ENCODE measurements at regions not wholly inside any gene's neighbourhood (a gene's known extent, or its start where the extent isn't known, plus 50 kb on each side); places are given as distances from the start of the nearest gene placed in this dataset.
"Not testable (repeated sequence)": the region's sequence is repeated elsewhere in the genome, so short reads cannot be mapped to it uniquely, and the experiment has no call there.

GRCh38 chr5:56729488-56729887 is 85.9 kb upstream of the MAP3K1 start:
- no peak overlapping the region for H3K4me3 ChIP-seq
- 79 to 88% (median 82%) methylated on average over 1 of the region's 1 CpG for WGBS, 5 donors
- DNase-seq, result peak in 1 of 2 donors; percentile 15
- H3K27ac ChIP-seq, result no peak overlapping the region
- no peaks in the 10 kb centered on the region for H3K36me3 ChIP-seq
- no peaks in the 10 kb centered on the region for H3K27me3 ChIP-seq
- TF ChIP-seq CTCF (IDR thresholded peaks at IDR 0.05) (no peak), POLR2A (IDR thresholded peaks at IDR 0.05) (no peak), EP300 (IDR thresholded peaks at IDR 0.05) (no peak), POLR2AphosphoS5 (IDR thresholded peaks at IDR 0.05) (no peak)
- peaks cover 0 to 13% (median 4%) of the 10 kb centered on the region in 4 donors for H3K4me1 ChIP-seq
- no peaks in the 10 kb centered on the region for H3K9me3 ChIP-seq
- intact Hi-C loops (cut with DNase I; ENCODE audit: low total_unique reads), result no loop called here

DNA sequence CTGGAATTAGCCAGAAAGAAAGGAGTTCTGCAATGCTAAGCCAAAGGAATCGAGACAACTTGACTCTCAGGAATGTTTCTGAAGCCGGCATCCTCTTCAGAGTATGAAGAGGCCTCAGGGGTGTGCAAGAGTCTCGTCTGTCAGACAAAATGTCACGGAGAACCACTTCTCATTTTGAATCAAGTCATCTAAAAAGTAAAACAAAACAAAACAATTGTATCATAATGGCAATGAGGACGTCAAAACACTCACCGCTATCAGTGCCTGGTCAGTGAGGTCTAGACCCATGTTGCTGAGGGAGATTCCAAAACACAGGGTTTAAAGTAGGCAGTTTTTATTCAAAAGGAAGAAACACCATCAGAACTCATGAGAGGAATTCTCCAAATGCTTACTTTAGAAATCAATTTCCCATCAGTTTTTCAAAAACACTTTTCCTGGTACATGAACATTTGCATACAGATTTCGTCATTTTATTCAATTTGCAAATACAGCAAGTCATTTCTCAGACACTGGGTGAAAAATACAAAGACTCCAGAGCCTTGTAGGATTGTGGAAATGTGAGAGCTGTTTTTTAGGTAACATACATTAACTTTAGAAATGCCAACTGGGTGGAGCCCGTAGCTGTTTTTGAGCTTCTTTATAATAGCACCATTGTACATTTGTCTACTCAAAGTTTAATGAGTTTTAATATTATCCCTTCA is 89.5 kb upstream of the MAP3K1 start:
- Histone ChIP-seq H3K4me1 (no peaks in the 10 kb centered on the region), H3K4me3 (no peak overlapping the region), H3K36me3 (no peaks in the 10 kb centered on the region), H3K27me3 (no peaks in the 10 kb centered on the region), H3K9me3 (no peaks in the 10 kb centered on the region), H3K27ac (no peak overlapping the region)
- intact Hi-C loops (cut with DNase I; ENCODE audit: low total_unique reads), result no loop called here
- DNase-seq, result no peak
- 68 to 75% (median 71%) methylated on average over 8 of the region's 8 CpGs for WGBS, 5 donors
- TF ChIP-seq POLR2A (IDR thresholded peaks at IDR 0.05) (no peak), EP300 (IDR thresholded peaks at IDR 0.05) (no peak), POLR2AphosphoS5 (IDR thresholded peaks at IDR 0.05) (no peak), CTCF (IDR thresholded peaks at IDR 0.05) (no peak)

- 91 to 100% (median 99%) methylated on average over 4 of the region's 4 CpGs for whole genome bisulfite sequencing, 5 donors
- H3K4me3 ChIP-seq; DNase-seq; H3K27me3 ChIP-seq; H3K4me1 ChIP-seq; H3K27ac ChIP-seq; H3K9me3 ChIP-seq; H3K36me3 ChIP-seq; intact Hi-C loops (cut with DNase I; ENCODE audit: low total_unique reads): not testable (repeated sequence)
Observed at GRCh38 chr5:56724857-56725256, 90.5 kb upstream of the MAP3K1 start.

- 78 to 96% (median 88%) methylated on average over 3 of the region's 3 CpGs for WGBS, 5 donors
- H3K9me3 ChIP-seq, result no peaks in the 10 kb centered on the region
- H3K4me3 ChIP-seq, result no peak overlapping the region
- H3K36me3 ChIP-seq, result no peaks in the 10 kb centered on the region
- intact Hi-C loops (cut with DNase I; ENCODE audit: low total_unique reads), result no loop called here
- DNase-seq, result no peak
- H3K4me1 ChIP-seq, result peaks cover 0 to 3% (median 2%) of the 10 kb centered on the region in 4 donors
- TF ChIP-seq POLR2A (IDR thresholded peaks at IDR 0.05) (no peak), CTCF (IDR thresholded peaks at IDR 0.05) (no peak), POLR2AphosphoS5 (IDR thresholded peaks at IDR 0.05) (no peak), EP300 (IDR thresholded peaks at IDR 0.05) (no peak)
- no peaks in the 10 kb centered on the region for H3K27me3 ChIP-seq
- no peak overlapping the region for H3K27ac ChIP-seq
Observed at GRCh38 chr5:56722317-56722716, 93.0 kb upstream of the MAP3K1 start.

GRCh38 chr5:56717253-56717987 is 97.9 kb upstream of the MAP3K1 start:
- H3K27me3 ChIP-seq, result no peaks in the 10 kb centered on the region
- WGBS, 5 donors, result 28 to 53% (median 51%) methylated on average over 11 of the region's 11 CpGs
- intact Hi-C loops (cut with DNase I; ENCODE audit: low total_unique reads), result no loop called here
- TF ChIP-seq POLR2A (IDR thresholded peaks at IDR 0.05) (no peak), CTCF (IDR thresholded peaks at IDR 0.05) (no peak), EP300 (IDR thresholded peaks at IDR 0.05) (no peak), POLR2AphosphoS5 (IDR thresholded peaks at IDR 0.05) (no peak)
- peak overlapping the region in 4 of 5 donors; percentile 10 to 28 (median 20) for H3K27ac ChIP-seq
- peak overlapping the region in 1 of 4 donors; percentile 23 for H3K4me3 ChIP-seq
- peaks cover 7 to 18% (median 13%) of the 10 kb centered on the region in 4 donors for H3K4me1 ChIP-seq
- DNase-seq, result peak in 1 of 2 donors; percentile 31
- H3K36me3 ChIP-seq, result no peaks in the 10 kb centered on the region
- no peaks in the 10 kb centered on the region for H3K9me3 ChIP-seq

All from stomach (tissue), 8 donors.